Vagina (tissue), 2 donors: ENCODE measurements at regions not wholly inside any gene's neighbourhood (a gene's known extent, or its start where the extent isn't known, plus 50 kb on each side); places are given as distances from the start of the nearest gene placed in this dataset.

Experiments used
- POLR2A ChIP-seq, 2 donors: fragments of 450-650 bp; IDR thresholded peaks; one replicate each; pipeline ENCODE4 v1.6.1; 2017; ENCODE audit warnings: antibody characterized with exemption in 2 of 2, mild to moderate bottlenecking in 2 of 2, moderate library complexity in 2 of 2
- TF ChIP-seq, protein P1 (sequence below), 3 experiments: fragments of 450-650 bp in 2 of 3; fragments of 200-600 bp in 1 of 3; sonication (generic) in 1 of 3; IDR thresholded peaks; one replicate each; pipeline ENCODE4 v1.5.1; 2017 to 2019; ENCODE audit warnings: antibody characterized with exemption in 3 of 3, mild to moderate bottlenecking in 2 of 3, moderate library complexity in 2 of 3

DNA sequence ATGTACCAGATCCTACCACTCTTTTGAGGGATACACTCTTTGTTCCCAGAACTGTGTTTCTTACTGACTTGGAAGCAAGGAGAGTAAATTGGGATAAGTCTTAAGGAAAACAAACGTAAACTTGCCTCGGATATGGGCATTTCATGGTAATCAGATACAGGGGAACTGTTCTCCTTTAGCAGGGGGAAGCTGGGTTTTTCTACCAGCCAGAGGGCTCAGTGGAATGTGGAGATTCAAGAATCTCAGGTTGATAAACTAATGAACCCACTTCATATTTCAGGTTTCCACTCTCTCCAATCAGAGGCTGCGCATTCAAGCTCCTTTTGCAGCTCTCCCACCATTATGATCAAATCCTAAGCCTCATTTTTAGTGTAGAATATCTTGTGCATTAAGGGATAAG, 676.5 kb upstream of the FSHR start:
- TF ChIP-seq, protein P1, sequence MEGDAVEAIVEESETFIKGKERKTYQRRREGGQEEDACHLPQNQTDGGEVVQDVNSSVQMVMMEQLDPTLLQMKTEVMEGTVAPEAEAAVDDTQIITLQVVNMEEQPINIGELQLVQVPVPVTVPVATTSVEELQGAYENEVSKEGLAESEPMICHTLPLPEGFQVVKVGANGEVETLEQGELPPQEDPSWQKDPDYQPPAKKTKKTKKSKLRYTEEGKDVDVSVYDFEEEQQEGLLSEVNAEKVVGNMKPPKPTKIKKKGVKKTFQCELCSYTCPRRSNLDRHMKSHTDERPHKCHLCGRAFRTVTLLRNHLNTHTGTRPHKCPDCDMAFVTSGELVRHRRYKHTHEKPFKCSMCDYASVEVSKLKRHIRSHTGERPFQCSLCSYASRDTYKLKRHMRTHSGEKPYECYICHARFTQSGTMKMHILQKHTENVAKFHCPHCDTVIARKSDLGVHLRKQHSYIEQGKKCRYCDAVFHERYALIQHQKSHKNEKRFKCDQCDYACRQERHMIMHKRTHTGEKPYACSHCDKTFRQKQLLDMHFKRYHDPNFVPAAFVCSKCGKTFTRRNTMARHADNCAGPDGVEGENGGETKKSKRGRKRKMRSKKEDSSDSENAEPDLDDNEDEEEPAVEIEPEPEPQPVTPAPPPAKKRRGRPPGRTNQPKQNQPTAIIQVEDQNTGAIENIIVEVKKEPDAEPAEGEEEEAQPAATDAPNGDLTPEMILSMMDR (IDR thresholded peaks at IDR 0.05), result no peak
- no peak for TF ChIP-seq POLR2A (IDR thresholded peaks at IDR 0.05)
